IMR-90 (cell line): ENCODE measurements at regions not wholly inside any gene's neighbourhood (a gene's known extent, or its start where the extent isn't known, plus 50 kb on each side); places are given as distances from the start of the nearest gene placed in this dataset.

ENCODE experiments used
- ATAC-seq: fragments of 200-7000 bp; cut with Tn5 transposase; 2 replicates; pipeline ENCODE4 v1.9.1; 2020; ENCODE audit warnings: low read depth, mild to moderate bottlenecking, moderate library complexity
- BruUV-seq: library from RNA; stranded (reverse); fragments of 400-500 nt; replicated peaks from 2 replicates; lab custom pipeline; 2021; lab: Mats Ljungman, UMichigan
- CTCF ChIA-PET: fragments of 300-600 bp; formaldehyde crosslinking; extraction: SDS; loops from one replicate; lab custom pipeline; 2021; ENCODE audit warnings: antibody characterized with exemption; lab: Yijun Ruan, JAX
- POLR2A ChIA-PET: fragments of 300-600 bp; sonication (Branson Sonifier 250); formaldehyde crosslinking; loops from one replicate; lab custom pipeline; 2022; ENCODE audit warnings: antibody characterized with exemption; ENCODE audit not compliant: unreplicated experiment; lab: Charles Lee
- DNase-seq: peaks from one replicate; pipeline ENCODE4 v3.0.0; 2013
- H2AFZ ChIP-seq: replicated peaks from 2 replicates; pipeline ENCODE3; 2013; ENCODE audit warnings: low read length, mild to moderate bottlenecking; ENCODE audit not compliant: poor library complexity
- H2AK5ac ChIP-seq: 2 replicates; pipeline ENCODE4 v1.6.1; 2013; ENCODE audit warnings: low read depth, low read length, inconsistent platforms
- H2AK9ac ChIP-seq: replicated peaks from 2 replicates; pipeline ENCODE3; 2013; ENCODE audit warnings: mild to moderate bottlenecking, low read depth, low read length, moderate library complexity; ENCODE audit not compliant: poor library complexity
- H2BK120ac ChIP-seq: 2 replicates; pipeline ENCODE4 v1.6.1; 2013; ENCODE audit warnings: low read depth, low read length, inconsistent platforms
- H2BK15ac ChIP-seq: 3 replicates; pipeline ENCODE4 v1.6.1; 2013; ENCODE audit warnings: low read depth, low read length, inconsistent platforms
- H2BK20ac ChIP-seq: 2 replicates; pipeline ENCODE4 v1.6.1; 2013; ENCODE audit warnings: low read depth, mild to moderate bottlenecking, inconsistent platforms, low read length, moderate library complexity
- H2BK5ac ChIP-seq: 2 replicates; pipeline ENCODE4 v1.6.1; 2013; ENCODE audit warnings: mild to moderate bottlenecking, low read depth, low read length, inconsistent platforms; ENCODE audit not compliant: poor library complexity, severe bottlenecking
- H3K14ac ChIP-seq: replicated peaks from 2 replicates; pipeline ENCODE4 v1.6.1; 2013; ENCODE audit warnings: low read depth, low read length, inconsistent platforms
- H3K18ac ChIP-seq: 2 replicates; pipeline ENCODE4 v1.6.1; 2013; ENCODE audit warnings: low read depth, low read length, control low read depth
- H3K23ac ChIP-seq: 2 replicates; pipeline ENCODE4 v1.6.1; 2013; ENCODE audit warnings: low read depth, low read length, inconsistent platforms
- H3K27ac ChIP-seq: 2 replicates; pipeline ENCODE4 v1.5.1; 2013; ENCODE audit warnings: mild to moderate bottlenecking, control low read depth, low read length; ENCODE audit not compliant: insufficient read depth
- H3K27me3 ChIP-seq: 2 replicates; pipeline ENCODE4 v1.6.1; 2013; ENCODE audit warnings: low read length; ENCODE audit not compliant: control insufficient read depth, insufficient read depth
- H3K36me3 ChIP-seq: 2 replicates; pipeline ENCODE4 v1.6.1; 2013; ENCODE audit warnings: low read length, mixed read lengths; ENCODE audit not compliant: control insufficient read depth, insufficient read depth
- H3K4ac ChIP-seq: 2 replicates; pipeline ENCODE4 v1.6.1; 2013; ENCODE audit warnings: low read depth, low read length, inconsistent platforms
- H3K4me1 ChIP-seq: 2 replicates; pipeline ENCODE4 v1.6.1; 2013; ENCODE audit warnings: low read length, mixed read lengths; ENCODE audit not compliant: control insufficient read depth, insufficient read depth
- H3K4me2 ChIP-seq: 2 replicates; pipeline ENCODE4 v1.6.1; 2013; ENCODE audit warnings: low read depth, mild to moderate bottlenecking, control low read depth, low read length, moderate library complexity
- H3K4me3 ChIP-seq: 2 replicates; pipeline ENCODE4 v1.5.1; 2013; ENCODE audit warnings: low read depth, mild to moderate bottlenecking, control low read depth, low read length, moderate library complexity; ENCODE audit not compliant: insufficient read depth
- H3K56ac ChIP-seq: 2 replicates; pipeline ENCODE4 v1.6.1; 2013; ENCODE audit warnings: low read length, inconsistent platforms; ENCODE audit not compliant: insufficient read depth; ENCODE audit errors: extremely low read depth
- H3K79me1 ChIP-seq, 2 experiments: 2 replicates each; pipeline ENCODE4 v1.6.1; 2013; ENCODE audit warnings: low read length in 2 of 2, inconsistent platforms in 1 of 2, low read depth in 1 of 2
- H3K9ac ChIP-seq: 2 replicates; pipeline ENCODE4 v1.6.1; 2013; ENCODE audit warnings: low read depth, low read length, control low read depth
- H3K9me1 ChIP-seq: 2 replicates; pipeline ENCODE4 v1.6.1; 2013; ENCODE audit warnings: low read length, inconsistent platforms; ENCODE audit not compliant: insufficient read depth
- H3K9me3 ChIP-seq: 2 replicates; pipeline ENCODE4 v1.6.1; 2013; ENCODE audit warnings: low read length; ENCODE audit not compliant: control insufficient read depth, insufficient read depth
- H4K20me1 ChIP-seq: 2 replicates; pipeline ENCODE4 v1.6.1; 2013; ENCODE audit warnings: low read length, inconsistent platforms; ENCODE audit not compliant: insufficient read depth
- H4K5ac ChIP-seq: 2 replicates; pipeline ENCODE4 v1.6.1; 2013; ENCODE audit warnings: mild to moderate bottlenecking, low read depth, low read length, control low read depth
- H4K8ac ChIP-seq, 2 experiments: 2 replicates each; pipeline ENCODE4 v1.6.1; 2013; ENCODE audit warnings: low read depth in 2 of 2, low read length in 2 of 2, control low read depth in 1 of 2, inconsistent platforms in 1 of 2
- H4K91ac ChIP-seq: 2 replicates; pipeline ENCODE4 v1.6.1; 2013; ENCODE audit warnings: low read depth, low read length, inconsistent platforms; ENCODE audit not compliant: insufficient read depth
- CEBPB ChIP-seq: IDR thresholded peaks from 2 replicates; pipeline ENCODE4 v1.6.1; 2012; ENCODE audit warnings: low read depth, low read length, improper control_type of control experiment
- FOS ChIP-seq: fragments of 150-350 bp; IDR thresholded peaks from 2 replicates; pipeline ENCODE4 v1.6.1; 2016; ENCODE audit warnings: low read depth, low read length
- MAZ ChIP-seq: IDR thresholded peaks from 2 replicates; pipeline ENCODE4 v1.6.1; 2012; ENCODE audit warnings: low read depth, mild to moderate bottlenecking, low read length, improper control_type of control experiment, moderate library complexity, borderline replicate concordance
- MXI1 ChIP-seq: IDR thresholded peaks from 2 replicates; pipeline ENCODE4 v1.6.1; 2012; ENCODE audit warnings: low read depth, mild to moderate bottlenecking, low read length, moderate library complexity, borderline replicate concordance
- POLR2A ChIP-seq: IDR thresholded peaks from 2 replicates; pipeline ENCODE4 v1.6.1; 2012; ENCODE audit warnings: mild to moderate bottlenecking, low read depth, low read length
- RAD21 ChIP-seq: IDR thresholded peaks from 2 replicates; pipeline ENCODE4 v1.6.1; 2012; ENCODE audit warnings: low read length, improper control_type of control experiment
- WGBS, 2 experiments: methylation state at CpG; one replicate each; pipeline versions ENCODE4 v1.1.5 to v1.1.7; 2013; ENCODE audit warnings: missing lambda C conversion rate in 2 of 2; ENCODE audit not compliant: insufficient read length in 1 of 2; ENCODE audit errors: extremely low coverage in 2 of 2; 5-methylcytosine and 5-hydroxymethylcytosine counted together
- dilution Hi-C: fragments of 300-500 bp; cut with HindIII; formaldehyde crosslinking; loops from one replicate; pipeline ENCODE4 v1.14.3; 2018; ENCODE audit warnings: low sequenced_read_pairs; ENCODE audit not compliant: unreplicated experiment
- in situ Hi-C: fragments of 300-500 bp; cut with MboI; formaldehyde crosslinking; loops from 3 replicates; pipeline ENCODE4 v1.14.3; 2019; ENCODE audit warnings: low sequenced_read_pairs, inconsistent platforms, mixed read lengths
- intact Hi-C: fragments of 100-400 bp; cut with micrococcal nuclease; formaldehyde crosslinking; loops from 2 replicates; pipeline ENCODE4 v1.10.0; 2022
- TF ChIP-seq, protein P1 (sequence below): conservative IDR thresholded peaks from 2 replicates; pipeline ENCODE4 v1.5.1; 2012; ENCODE audit warnings: mild to moderate bottlenecking, low read depth, low read length, improper control_type of control experiment

DNA sequence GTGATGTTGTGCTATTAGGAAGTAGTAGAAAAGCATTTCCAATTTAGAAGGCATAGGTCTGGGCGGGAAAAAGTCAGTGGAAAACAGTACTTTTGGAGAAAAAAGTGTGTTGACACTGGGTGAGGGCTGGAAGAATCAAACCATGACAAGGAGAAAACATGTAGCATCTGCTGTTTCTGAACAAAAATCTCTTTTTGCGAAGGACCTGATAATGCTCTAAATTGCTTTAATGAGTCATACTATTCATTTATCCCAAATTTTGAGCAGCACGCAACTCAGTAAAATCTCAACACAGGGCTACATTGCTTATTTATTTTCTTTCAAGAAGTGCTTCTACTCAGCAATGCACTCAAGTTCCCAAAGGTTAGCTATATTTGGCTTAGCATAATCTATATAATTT lies 292.7 kb downstream of the DIPK2A start:
- H3K4me1 ChIP-seq = no peaks in the 10 kb centered on the region
- H3K56ac ChIP-seq = no peak overlapping the region
- H4K91ac ChIP-seq = no peak overlapping the region
- H2BK20ac ChIP-seq = no peak overlapping the region
- no peak overlapping the region for H3K4me2 ChIP-seq
- H3K9me3 ChIP-seq = no peaks in the 10 kb centered on the region
- no peak overlapping the region for H3K4me3 ChIP-seq
- dilution Hi-C loops (no loop called here), intact Hi-C loops (no loop called here), in situ Hi-C loops (no loop called here)
- TF ChIP-seq CEBPB = no peak
- TF ChIP-seq, protein P1, sequence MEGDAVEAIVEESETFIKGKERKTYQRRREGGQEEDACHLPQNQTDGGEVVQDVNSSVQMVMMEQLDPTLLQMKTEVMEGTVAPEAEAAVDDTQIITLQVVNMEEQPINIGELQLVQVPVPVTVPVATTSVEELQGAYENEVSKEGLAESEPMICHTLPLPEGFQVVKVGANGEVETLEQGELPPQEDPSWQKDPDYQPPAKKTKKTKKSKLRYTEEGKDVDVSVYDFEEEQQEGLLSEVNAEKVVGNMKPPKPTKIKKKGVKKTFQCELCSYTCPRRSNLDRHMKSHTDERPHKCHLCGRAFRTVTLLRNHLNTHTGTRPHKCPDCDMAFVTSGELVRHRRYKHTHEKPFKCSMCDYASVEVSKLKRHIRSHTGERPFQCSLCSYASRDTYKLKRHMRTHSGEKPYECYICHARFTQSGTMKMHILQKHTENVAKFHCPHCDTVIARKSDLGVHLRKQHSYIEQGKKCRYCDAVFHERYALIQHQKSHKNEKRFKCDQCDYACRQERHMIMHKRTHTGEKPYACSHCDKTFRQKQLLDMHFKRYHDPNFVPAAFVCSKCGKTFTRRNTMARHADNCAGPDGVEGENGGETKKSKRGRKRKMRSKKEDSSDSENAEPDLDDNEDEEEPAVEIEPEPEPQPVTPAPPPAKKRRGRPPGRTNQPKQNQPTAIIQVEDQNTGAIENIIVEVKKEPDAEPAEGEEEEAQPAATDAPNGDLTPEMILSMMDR = no peak
- TF ChIP-seq RAD21 = no peak
- no peak for TF ChIP-seq POLR2A
- TF ChIP-seq MXI1 = no peak
- TF ChIP-seq FOS = no peak
- TF ChIP-seq MAZ = no peak
- no peak overlapping the region for H4K8ac ChIP-seq
- H3K9ac ChIP-seq = no peak overlapping the region
- no peaks in the 10 kb centered on the region for H3K79me1 ChIP-seq
- no peak overlapping the region for H2BK120ac ChIP-seq
- no peak overlapping the region for H3K18ac ChIP-seq
- H2AK9ac ChIP-seq = no peak overlapping the region
- WGBS, 2 experiments = 94% methylated on average over 2 of the region's 3 CpGs; no CpG with 5 or more reads in 1 of the 2 experiments
- no TSS peak for BruUV-seq
- ChIA-PET CTCF (no interaction called here), POLR2A (no interaction called here)
- no peak overlapping the region for H3K27ac ChIP-seq
- ATAC-seq (no peak), DNase-seq (no peak)
- H3K4ac ChIP-seq = no peak overlapping the region
- H2BK5ac ChIP-seq = no peak overlapping the region
- no peak overlapping the region for H2BK15ac ChIP-seq
- no peak overlapping the region for H3K23ac ChIP-seq
- no peak overlapping the region for H3K14ac ChIP-seq
- no peaks in the 10 kb centered on the region for H3K27me3 ChIP-seq
- H4K20me1 ChIP-seq = no peaks in the 10 kb centered on the region
- no peak overlapping the region for H2AK5ac ChIP-seq
- no peak overlapping the region for H2AFZ ChIP-seq
- no peaks in the 10 kb centered on the region for H3K9me1 ChIP-seq
- no peaks in the 10 kb centered on the region for H3K36me3 ChIP-seq
- H4K5ac ChIP-seq = no peak overlapping the region
